OCI-LY1 (cell line): ENCODE measurements at regions not wholly inside any gene's neighbourhood (a gene's known extent, or its start where the extent isn't known, plus 50 kb on each side); places are given as distances from the start of the nearest gene placed in this dataset.
"Not testable (repeated sequence)": the region's sequence is repeated elsewhere in the genome, so short reads cannot be mapped to it uniquely, and the experiment has no call there.

Experiments used
- H2AFZ ChIP-seq: fragments of 200-600 bp; sonication (generic), shearing (Covaris generic); 2 replicates; pipeline ENCODE4 v1.6.0; 2014; ENCODE audit warnings: antibody characterized with exemption, mild to moderate bottlenecking, low read length
- H3F3A ChIP-seq: fragments of 200-600 bp; sonication (generic), shearing (Covaris generic); 2 replicates; pipeline ENCODE4 v1.6.0; 2014; ENCODE audit warnings: mild to moderate bottlenecking, antibody characterized with exemption, low read length, moderate library complexity; ENCODE audit not compliant: insufficient read depth
- H3K27ac ChIP-seq: fragments of 200-600 bp; sonication (generic); 2 replicates; pipeline ENCODE4 v1.5.1; 2014; ENCODE audit warnings: low read length, mixed run types, mild to moderate bottlenecking, low read depth; ENCODE audit not compliant: poor library complexity, severe bottlenecking
- H3K27me3 ChIP-seq: fragments of 200-600 bp; sonication (generic); 2 replicates; pipeline ENCODE4 v1.6.0; 2014; ENCODE audit warnings: antibody characterized with exemption, mild to moderate bottlenecking, low read length, moderate library complexity; ENCODE audit not compliant: insufficient read depth
- H3K36me3 ChIP-seq: fragments of 200-600 bp; sonication (generic); 2 replicates; pipeline ENCODE4 v1.6.1; 2014; ENCODE audit warnings: mild to moderate bottlenecking, antibody characterized with exemption, low read length, moderate library complexity, mixed read lengths; ENCODE audit not compliant: insufficient read depth
- H3K4me1 ChIP-seq: fragments of 200-600 bp; sonication (generic); 2 replicates; pipeline ENCODE4 v1.5.1; 2014; ENCODE audit warnings: mild to moderate bottlenecking, low read length, moderate library complexity; ENCODE audit not compliant: insufficient read depth, severe bottlenecking
- H3K4me2 ChIP-seq: fragments of 200-600 bp; sonication (generic), shearing (Covaris generic); 2 replicates; pipeline ENCODE4 v1.6.1; 2014; ENCODE audit warnings: low read length
- H3K4me3 ChIP-seq: fragments of 200-600 bp; sonication (generic); 2 replicates; pipeline ENCODE4 v1.5.1; 2014; ENCODE audit warnings: low read length, low read depth, mild to moderate bottlenecking, mixed read lengths; ENCODE audit not compliant: poor library complexity, severe bottlenecking
- H3K79me2 ChIP-seq: fragments of 200-600 bp; shearing (Covaris generic); 2 replicates; pipeline ENCODE4 v1.6.1; 2016; ENCODE audit warnings: mixed run types, low read length, mixed read lengths; ENCODE audit not compliant: insufficient read depth
- H3K9ac ChIP-seq: fragments of 200-600 bp; sonication (generic), shearing (Covaris generic); 2 replicates; pipeline ENCODE4 v1.6.1; 2014; ENCODE audit warnings: mild to moderate bottlenecking, low read length, mixed read lengths
- H3K9me2 ChIP-seq: fragments of 200-600 bp; sonication (generic), shearing (Covaris generic); 2 replicates; pipeline ENCODE4 v1.6.1; 2014; ENCODE audit warnings: low read depth, mild to moderate bottlenecking, low read length, mixed read lengths
- H3K9me3 ChIP-seq: fragments of 200-600 bp; shearing (Covaris generic); 2 replicates; pipeline ENCODE4 v1.6.1; 2014; ENCODE audit warnings: low read length, mixed read lengths
- H4K20me1 ChIP-seq: fragments of 200-600 bp; sonication (generic), shearing (Covaris generic); 2 replicates; pipeline ENCODE4 v1.6.0; 2016; ENCODE audit warnings: mild to moderate bottlenecking, low read length; ENCODE audit not compliant: insufficient read depth
- EZH2 ChIP-seq: fragments of 200-600 bp; sonication (generic), shearing (Covaris generic); IDR thresholded peaks from 2 replicates; pipeline ENCODE4 v1.8.0; 2017; ENCODE audit warnings: borderline replicate concordance, mixed run types, mild to moderate bottlenecking, antibody characterized with exemption, low read length, moderate library complexity, mixed read lengths
- TF ChIP-seq, protein P1 (sequence below): fragments of 200-600 bp; sonication (generic), shearing (Covaris generic); IDR thresholded peaks from 2 replicates; pipeline ENCODE4 v1.5.1; 2017; ENCODE audit warnings: mild to moderate bottlenecking, antibody characterized with exemption, low read length, moderate library complexity, mixed read lengths

- no peak overlapping the region for H3K4me3 ChIP-seq
- no peak overlapping the region for H3K27ac ChIP-seq
- no peaks in the 10 kb centered on the region for H3K9me2 ChIP-seq
- no peaks in the 10 kb centered on the region for H3K9me3 ChIP-seq
- H2AFZ ChIP-seq: no peak overlapping the region
- no peak for TF ChIP-seq EZH2
- TF ChIP-seq, protein P1, sequence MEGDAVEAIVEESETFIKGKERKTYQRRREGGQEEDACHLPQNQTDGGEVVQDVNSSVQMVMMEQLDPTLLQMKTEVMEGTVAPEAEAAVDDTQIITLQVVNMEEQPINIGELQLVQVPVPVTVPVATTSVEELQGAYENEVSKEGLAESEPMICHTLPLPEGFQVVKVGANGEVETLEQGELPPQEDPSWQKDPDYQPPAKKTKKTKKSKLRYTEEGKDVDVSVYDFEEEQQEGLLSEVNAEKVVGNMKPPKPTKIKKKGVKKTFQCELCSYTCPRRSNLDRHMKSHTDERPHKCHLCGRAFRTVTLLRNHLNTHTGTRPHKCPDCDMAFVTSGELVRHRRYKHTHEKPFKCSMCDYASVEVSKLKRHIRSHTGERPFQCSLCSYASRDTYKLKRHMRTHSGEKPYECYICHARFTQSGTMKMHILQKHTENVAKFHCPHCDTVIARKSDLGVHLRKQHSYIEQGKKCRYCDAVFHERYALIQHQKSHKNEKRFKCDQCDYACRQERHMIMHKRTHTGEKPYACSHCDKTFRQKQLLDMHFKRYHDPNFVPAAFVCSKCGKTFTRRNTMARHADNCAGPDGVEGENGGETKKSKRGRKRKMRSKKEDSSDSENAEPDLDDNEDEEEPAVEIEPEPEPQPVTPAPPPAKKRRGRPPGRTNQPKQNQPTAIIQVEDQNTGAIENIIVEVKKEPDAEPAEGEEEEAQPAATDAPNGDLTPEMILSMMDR: no peak
- no peaks in the 10 kb centered on the region for H3F3A ChIP-seq
- H3K4me1 ChIP-seq: peaks cover 20% of the 10 kb centered on the region
- no peaks in the 10 kb centered on the region for H3K27me3 ChIP-seq
- H4K20me1 ChIP-seq: no peaks in the 10 kb centered on the region
- no peak overlapping the region for H3K4me2 ChIP-seq
- no peak overlapping the region for H3K9ac ChIP-seq
- no peaks in the 10 kb centered on the region for H3K79me2 ChIP-seq
- H3K36me3 ChIP-seq: no peaks in the 10 kb centered on the region
Measured at GRCh38 chr14:86331341-86331740, 801.4 kb downstream of the FLRT2 start.

DNA sequence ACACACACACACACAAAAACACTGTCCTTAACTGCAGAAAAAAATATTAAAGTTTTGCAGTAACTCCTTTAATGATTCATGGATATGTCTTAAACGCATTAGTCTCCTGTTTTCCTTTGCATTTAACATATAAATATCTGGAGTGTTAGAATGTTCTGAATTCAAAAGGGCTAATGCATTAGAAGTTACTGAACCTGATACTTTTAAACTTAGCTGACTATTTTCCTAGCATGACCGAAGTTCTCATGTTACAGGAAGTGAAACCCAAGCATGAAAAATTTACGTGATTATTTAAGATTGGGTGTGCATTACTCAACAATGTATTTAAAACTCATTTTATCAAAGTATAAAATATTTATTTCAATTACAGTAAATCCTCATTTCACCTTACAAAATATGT lies 791.2 kb downstream of the FLRT2 start:
- no peaks in the 10 kb centered on the region for H3K9me2 ChIP-seq
- H3K9me3 ChIP-seq: peaks cover 3% of the 10 kb centered on the region; the same call in 1 of the 2 replicates
- no peaks in the 10 kb centered on the region for H4K20me1 ChIP-seq
- no peaks in the 10 kb centered on the region for H3K36me3 ChIP-seq
- peaks cover 3% of the 10 kb centered on the region for H3K4me1 ChIP-seq
- no peaks in the 10 kb centered on the region for H3K27me3 ChIP-seq
- TF ChIP-seq EZH2: no peak
- TF ChIP-seq, protein P1: no peak
- no peak overlapping the region for H3K4me3 ChIP-seq
- no peak overlapping the region for H3K9ac ChIP-seq
- no peaks in the 10 kb centered on the region for H3F3A ChIP-seq
- H3K4me2 ChIP-seq: no peak overlapping the region
- no peak overlapping the region for H3K27ac ChIP-seq
- H2AFZ ChIP-seq: no peak overlapping the region
- H3K79me2 ChIP-seq: no peaks in the 10 kb centered on the region

DNA sequence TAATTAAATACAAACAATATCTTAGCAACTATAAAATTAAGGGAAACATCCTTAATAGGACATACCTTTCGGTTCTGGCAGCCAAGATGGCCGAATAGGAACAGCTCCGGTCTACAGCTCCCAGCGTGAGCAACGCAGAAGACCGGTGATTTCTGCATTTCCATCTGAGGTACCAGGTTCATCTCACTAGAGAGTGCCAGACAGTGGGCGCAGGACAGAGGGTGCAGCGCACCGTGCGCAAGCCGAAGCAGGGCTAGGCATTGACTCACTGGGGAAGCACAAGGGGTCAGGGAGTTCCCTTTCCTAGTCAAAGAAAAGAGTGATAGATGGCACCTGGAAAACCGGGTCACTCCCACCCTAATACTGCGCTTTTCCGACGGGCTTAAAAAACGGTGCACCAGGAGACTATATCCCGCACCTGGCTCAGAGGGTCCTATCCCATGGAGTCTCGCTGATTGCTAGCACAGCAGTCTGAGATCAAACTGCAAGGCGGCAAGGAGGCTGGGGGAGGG lies 782.3 kb downstream of the FLRT2 start:
- not testable (repeated sequence) for H3K4me1 ChIP-seq, H3K36me3 ChIP-seq, H3F3A ChIP-seq, H3K79me2 ChIP-seq, H3K9me2 ChIP-seq, H3K27ac ChIP-seq, H3K9ac ChIP-seq, H4K20me1 ChIP-seq, H3K27me3 ChIP-seq, H3K9me3 ChIP-seq, H3K4me2 ChIP-seq, H3K4me3 ChIP-seq, H2AFZ ChIP-seq

GRCh38 chr14:86311151-86311550 lies 781.2 kb downstream of the FLRT2 start:
- Histone ChIP-seq H3K9me2 (no peaks in the 10 kb centered on the region), H3K4me1 (no peaks in the 10 kb centered on the region), H3K27ac (no peak overlapping the region), H2AFZ (no peak overlapping the region), H4K20me1 (no peaks in the 10 kb centered on the region), H3K4me2 (no peak overlapping the region), H3K4me3 (no peak overlapping the region), H3F3A (no peaks in the 10 kb centered on the region), H3K36me3 (no peaks in the 10 kb centered on the region), H3K79me2 (no peaks in the 10 kb centered on the region), H3K9ac (no peak overlapping the region), H3K27me3 (no peaks in the 10 kb centered on the region), H3K9me3 (no peaks in the 10 kb centered on the region)
- TF ChIP-seq EZH2: no peak
- TF ChIP-seq, protein P1: no peak
